SJCRH30 (cell line): ENCODE measurements at regions not wholly inside any gene's neighbourhood (a gene's known extent, or its start where the extent isn't known, plus 50 kb on each side); places are given as distances from the start of the nearest gene placed in this dataset.

ENCODE experiments used
- DNase-seq, 2 experiments: peaks; one replicate each; pipeline ENCODE4 v3.0.0-alpha.2; 2015 to 2020
- H3K27ac ChIP-seq: fragments of 250-450 bp; sonication (Bioruptor Pico); 2 replicates; pipeline ENCODE4 v1.5.1; 2020; ENCODE audit warnings: mild to moderate bottlenecking, moderate library complexity
- H3K27me3 ChIP-seq: fragments of 250-450 bp; sonication (Bioruptor Pico); 2 replicates; pipeline ENCODE4 v1.5.1; 2020; ENCODE audit warnings: mild to moderate bottlenecking, moderate library complexity
- H3K36me3 ChIP-seq: fragments of 250-450 bp; sonication (Bioruptor Pico); 2 replicates; pipeline ENCODE4 v1.5.1; 2020; ENCODE audit warnings: mild to moderate bottlenecking, moderate library complexity
- H3K4me1 ChIP-seq: fragments of 250-450 bp; sonication (Bioruptor Pico); 2 replicates; pipeline ENCODE4 v1.5.1; 2020; ENCODE audit warnings: mild to moderate bottlenecking, moderate library complexity
- H3K4me3 ChIP-seq: fragments of 250-450 bp; sonication (Bioruptor Pico); 2 replicates; pipeline ENCODE4 v1.5.1; 2020; ENCODE audit warnings: mild to moderate bottlenecking, moderate library complexity
- H3K9me3 ChIP-seq: fragments of 250-450 bp; sonication (Bioruptor Pico); replicated peaks from 2 replicates; pipeline ENCODE4 v1.5.1; 2020; ENCODE audit warnings: mild to moderate bottlenecking, moderate library complexity

DNA sequence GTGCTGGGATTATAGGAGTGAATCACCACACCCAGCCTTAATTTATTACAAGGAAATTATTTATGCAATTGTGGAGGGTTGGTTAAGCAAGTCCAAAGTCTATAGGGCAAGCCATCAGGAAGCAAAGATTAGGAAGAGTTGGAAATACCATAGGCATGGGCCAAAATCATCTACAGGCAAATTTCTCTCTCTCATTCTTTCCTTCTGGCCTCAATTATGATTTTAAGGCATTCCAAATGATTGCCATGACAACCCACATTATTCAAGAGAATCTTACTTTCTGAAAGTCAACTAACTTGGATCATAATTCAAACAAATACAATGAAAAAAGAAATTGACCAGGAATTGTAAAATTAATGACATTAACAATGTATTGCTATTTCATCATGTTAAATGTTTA, 400.8 kb downstream of the GPM6A start:
- H3K36me3 ChIP-seq = no peaks in the 10 kb centered on the region
- H3K9me3 ChIP-seq = no peaks in the 10 kb centered on the region
- no peak overlapping the region for H3K4me3 ChIP-seq
- no peaks in the 10 kb centered on the region for H3K27me3 ChIP-seq
- H3K4me1 ChIP-seq = no peaks in the 10 kb centered on the region
- DNase-seq = no peak
- H3K27ac ChIP-seq = no peak overlapping the region

DNA sequence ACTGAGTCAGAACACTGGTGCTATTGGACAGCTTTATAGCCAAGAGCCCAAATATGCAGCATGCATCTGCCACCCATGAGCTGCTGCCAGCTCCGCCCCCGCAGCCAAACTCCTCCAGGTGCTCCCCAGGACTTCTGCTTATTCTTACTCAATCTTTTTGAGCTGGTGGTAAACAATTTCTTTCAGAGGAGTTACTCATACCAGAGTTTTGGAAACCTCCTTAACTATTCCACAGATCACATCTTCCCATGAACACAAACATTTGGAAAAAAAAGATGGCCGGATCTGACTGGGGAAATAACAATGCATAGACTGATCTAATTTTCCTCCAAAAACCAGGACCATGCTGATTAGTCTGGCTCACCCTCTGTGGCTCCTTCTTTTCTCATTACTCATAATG, 399.9 kb downstream of the GPM6A start:
- no peak for DNase-seq
- no peaks in the 10 kb centered on the region for H3K36me3 ChIP-seq
- H3K4me3 ChIP-seq = no peak overlapping the region
- H3K27me3 ChIP-seq = no peaks in the 10 kb centered on the region
- no peaks in the 10 kb centered on the region for H3K9me3 ChIP-seq
- no peaks in the 10 kb centered on the region for H3K4me1 ChIP-seq
- H3K27ac ChIP-seq = no peak overlapping the region

DNA sequence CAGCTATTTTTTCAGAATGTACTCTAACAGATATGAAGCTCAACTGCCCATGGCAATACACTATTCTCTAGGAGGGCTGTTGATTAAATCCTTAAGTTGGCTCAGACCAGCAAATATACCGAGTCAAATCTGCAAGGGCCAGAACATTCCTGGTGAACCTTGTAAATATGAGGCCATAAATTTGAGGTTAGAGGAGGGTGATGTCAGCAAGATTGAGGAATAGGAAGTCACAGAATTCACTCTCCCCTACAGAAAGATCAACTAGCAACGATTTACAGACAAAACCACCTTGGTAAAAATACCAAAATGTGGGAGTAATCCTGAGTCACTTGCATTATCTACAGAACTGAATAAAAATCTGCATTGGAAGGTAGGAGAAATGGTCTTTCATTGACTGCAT, 399.3 kb downstream of the GPM6A start:
- DNase-seq = no peak
- no peak overlapping the region for H3K27ac ChIP-seq

GRCh38 chr4:175413561-175413960, 398.5 kb downstream of the GPM6A start:
- Histone ChIP-seq H3K36me3 (no peaks in the 10 kb centered on the region), H3K27me3 (no peaks in the 10 kb centered on the region), H3K27ac (no peak overlapping the region), H3K9me3 (no peaks in the 10 kb centered on the region), H3K4me3 (no peak overlapping the region), H3K4me1 (no peaks in the 10 kb centered on the region)
- DNase-seq = peak in 1 of 2 experiments; percentile 1

More for the DNA sequence above, 399.3 kb downstream of the GPM6A start:
- H3K27me3 ChIP-seq = no peaks in the 10 kb centered on the region
- H3K36me3 ChIP-seq = no peaks in the 10 kb centered on the region
- no peaks in the 10 kb centered on the region for H3K9me3 ChIP-seq
- no peaks in the 10 kb centered on the region for H3K4me1 ChIP-seq
- H3K4me3 ChIP-seq = no peak overlapping the region

DNA sequence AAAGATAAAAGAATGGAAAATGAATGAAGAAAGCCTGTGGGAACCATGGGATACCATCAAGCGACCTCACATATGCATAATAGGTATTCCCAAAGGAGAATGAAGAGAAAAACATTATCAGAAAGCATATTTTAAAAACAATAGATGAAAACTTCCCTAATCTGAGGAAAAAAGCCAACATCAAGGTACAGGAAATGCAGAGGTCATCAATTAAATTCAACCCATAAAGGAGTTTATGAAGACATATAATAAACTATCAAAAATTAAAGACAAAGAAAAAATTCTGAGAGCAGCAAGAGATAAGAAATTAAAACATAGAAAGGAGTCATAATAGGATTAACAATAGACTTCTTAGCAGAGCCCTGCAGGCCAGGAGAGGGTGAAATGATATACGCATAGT, 397.5 kb downstream of the GPM6A start:
- DNase-seq = no peak
- no peaks in the 10 kb centered on the region for H3K9me3 ChIP-seq
- H3K27ac ChIP-seq = no peak overlapping the region
- H3K27me3 ChIP-seq = no peaks in the 10 kb centered on the region
- H3K4me1 ChIP-seq = no peaks in the 10 kb centered on the region
- H3K4me3 ChIP-seq = no peak overlapping the region
- H3K36me3 ChIP-seq = no peaks in the 10 kb centered on the region

DNA sequence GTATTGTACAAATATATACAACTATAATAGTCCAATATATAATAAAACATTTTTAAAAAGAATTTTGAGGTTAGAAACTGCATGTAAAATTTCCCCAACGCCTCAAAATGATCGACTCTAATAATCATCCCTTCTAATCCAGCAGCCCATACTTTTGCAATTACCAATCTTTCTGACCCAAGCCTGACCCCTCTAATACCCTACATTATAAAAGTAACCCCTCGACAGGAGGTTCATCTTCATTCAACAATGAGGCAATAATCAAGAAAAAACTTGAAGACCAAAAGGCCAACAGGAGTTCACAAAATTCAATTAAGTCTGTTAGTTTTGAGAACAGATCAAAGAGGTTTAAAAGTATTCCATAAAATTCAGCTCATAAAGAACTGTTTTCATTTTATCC, 393.5 kb downstream of the GPM6A start:
- H3K27ac ChIP-seq = no peak overlapping the region
- H3K4me3 ChIP-seq = no peak overlapping the region
- H3K27me3 ChIP-seq = no peaks in the 10 kb centered on the region
- no peaks in the 10 kb centered on the region for H3K36me3 ChIP-seq
- no peaks in the 10 kb centered on the region for H3K4me1 ChIP-seq
- DNase-seq = no peak
- H3K9me3 ChIP-seq = no peaks in the 10 kb centered on the region

DNA sequence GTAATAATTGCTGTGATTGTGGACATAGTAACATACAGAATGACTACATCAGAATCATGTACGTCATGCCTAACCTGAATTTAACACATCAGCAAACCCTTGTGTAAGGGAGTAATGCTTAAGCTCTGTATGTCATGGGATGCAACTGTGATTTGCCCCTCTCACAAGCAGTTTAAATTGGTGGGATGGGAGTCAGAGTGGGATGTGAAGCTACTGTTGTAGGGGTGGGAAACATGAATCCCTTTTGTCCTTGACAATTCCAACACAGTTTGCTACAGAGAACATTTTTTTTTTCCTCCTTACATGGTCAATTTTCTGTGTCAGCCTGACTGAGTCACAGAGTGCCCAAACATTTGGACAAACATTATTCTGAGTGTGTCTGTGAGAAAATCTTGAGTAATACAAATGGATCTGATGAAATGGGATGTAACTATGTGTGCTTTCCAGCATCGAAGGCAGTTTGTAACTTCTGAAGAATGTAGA, 392.8 kb downstream of the GPM6A start:
- H3K9me3 ChIP-seq = no peaks in the 10 kb centered on the region
- DNase-seq = no peak
- no peak overlapping the region for H3K4me3 ChIP-seq
- no peaks in the 10 kb centered on the region for H3K27me3 ChIP-seq
- no peak overlapping the region for H3K27ac ChIP-seq
- no peaks in the 10 kb centered on the region for H3K36me3 ChIP-seq
- no peaks in the 10 kb centered on the region for H3K4me1 ChIP-seq

DNA sequence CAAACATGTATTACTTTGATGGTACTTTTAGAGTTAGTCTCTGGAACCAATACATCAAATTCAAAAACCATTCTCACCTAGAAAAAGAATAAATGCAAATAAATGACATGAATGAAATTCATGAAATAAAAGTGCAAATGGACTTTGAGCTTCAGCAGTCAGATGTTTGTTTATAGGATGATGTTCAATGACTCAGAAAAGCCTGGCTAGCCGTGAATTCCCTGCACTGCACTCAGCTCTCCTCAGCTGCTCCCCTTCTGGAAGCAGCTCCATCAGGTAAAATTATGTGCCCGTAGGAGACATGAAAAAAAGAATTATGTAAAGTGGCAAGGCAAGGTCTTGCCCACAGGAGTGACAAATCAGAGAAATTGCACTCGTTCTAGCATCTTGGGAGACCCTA, 390.6 kb downstream of the GPM6A start:
- Histone ChIP-seq H3K9me3 (no peaks in the 10 kb centered on the region), H3K27me3 (no peaks in the 10 kb centered on the region), H3K4me1 (no peaks in the 10 kb centered on the region), H3K36me3 (no peaks in the 10 kb centered on the region), H3K4me3 (no peak overlapping the region), H3K27ac (no peak overlapping the region)
- DNase-seq = no peak

DNA sequence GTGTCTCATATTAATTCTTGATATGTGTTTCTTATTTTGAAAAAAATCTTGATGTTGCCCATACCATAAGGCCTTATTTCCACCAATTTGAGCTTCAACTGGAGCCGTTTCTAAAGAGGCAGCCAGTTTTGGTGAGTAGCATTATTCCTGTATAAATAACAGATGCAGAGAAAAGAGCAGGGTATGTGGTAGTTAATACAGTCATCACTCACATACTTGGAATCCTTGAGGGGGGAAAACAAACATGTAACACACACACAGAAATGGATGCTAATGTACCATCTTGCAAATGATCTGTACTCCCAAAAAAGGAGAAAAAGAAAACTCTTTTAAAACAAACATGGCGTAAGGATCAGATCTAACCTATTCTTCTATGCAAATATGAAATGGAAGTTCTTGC, 389.7 kb downstream of the GPM6A start:
- no peaks in the 10 kb centered on the region for H3K9me3 ChIP-seq
- no peaks in the 10 kb centered on the region for H3K36me3 ChIP-seq
- no peak overlapping the region for H3K4me3 ChIP-seq
- H3K4me1 ChIP-seq = no peaks in the 10 kb centered on the region
- H3K27me3 ChIP-seq = no peaks in the 10 kb centered on the region
- DNase-seq = no peak
- H3K27ac ChIP-seq = no peak overlapping the region

DNA sequence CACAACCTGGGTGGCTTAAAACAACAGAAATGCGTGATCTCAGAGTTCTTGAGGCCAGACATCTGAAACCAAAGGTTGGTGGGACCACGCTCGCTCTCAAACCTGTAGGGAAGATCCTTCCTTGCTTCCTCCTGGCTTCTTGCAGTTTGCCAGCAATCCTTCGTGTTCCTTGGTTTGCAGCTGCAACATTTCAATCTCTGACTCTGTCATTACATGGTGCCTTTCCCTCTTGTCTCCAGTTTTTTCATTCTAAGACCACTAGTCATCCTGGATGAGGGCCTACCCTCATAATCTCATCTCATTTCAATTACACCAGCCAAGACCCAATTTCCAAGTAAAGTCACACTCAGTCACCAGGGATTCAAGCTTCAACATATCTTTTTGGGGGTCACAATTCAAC, 388.0 kb downstream of the GPM6A start:
- Histone ChIP-seq H3K36me3 (no peaks in the 10 kb centered on the region), H3K4me3 (no peak overlapping the region), H3K9me3 (no peaks in the 10 kb centered on the region), H3K4me1 (no peaks in the 10 kb centered on the region), H3K27ac (no peak overlapping the region), H3K27me3 (no peaks in the 10 kb centered on the region)
- DNase-seq = no peak

- DNase-seq = no peak
- Histone ChIP-seq H3K36me3 (no peaks in the 10 kb centered on the region), H3K4me3 (no peak overlapping the region), H3K4me1 (no peaks in the 10 kb centered on the region), H3K27me3 (no peaks in the 10 kb centered on the region), H3K9me3 (no peaks in the 10 kb centered on the region), H3K27ac (no peak overlapping the region)
Observed at GRCh38 chr4:175427751-175428150, 384.3 kb downstream of the GPM6A start.

- Histone ChIP-seq H3K4me1 (no peaks in the 10 kb centered on the region), H3K27ac (no peak overlapping the region), H3K4me3 (no peak overlapping the region), H3K27me3 (no peaks in the 10 kb centered on the region), H3K9me3 (no peaks in the 10 kb centered on the region), H3K36me3 (no peaks in the 10 kb centered on the region)
- DNase-seq = no peak
Observed at GRCh38 chr4:175431694-175432093, 380.4 kb downstream of the GPM6A start.

- H3K36me3 ChIP-seq = no peaks in the 10 kb centered on the region
- H3K9me3 ChIP-seq = no peaks in the 10 kb centered on the region
- H3K27me3 ChIP-seq = no peaks in the 10 kb centered on the region
- no peak overlapping the region for H3K27ac ChIP-seq
- no peaks in the 10 kb centered on the region for H3K4me1 ChIP-seq
- H3K4me3 ChIP-seq = no peak overlapping the region
- peak; percentile 86 to 91 for DNase-seq
Observed at GRCh38 chr4:175435381-175435783, 376.7 kb downstream of the GPM6A start.

DNA sequence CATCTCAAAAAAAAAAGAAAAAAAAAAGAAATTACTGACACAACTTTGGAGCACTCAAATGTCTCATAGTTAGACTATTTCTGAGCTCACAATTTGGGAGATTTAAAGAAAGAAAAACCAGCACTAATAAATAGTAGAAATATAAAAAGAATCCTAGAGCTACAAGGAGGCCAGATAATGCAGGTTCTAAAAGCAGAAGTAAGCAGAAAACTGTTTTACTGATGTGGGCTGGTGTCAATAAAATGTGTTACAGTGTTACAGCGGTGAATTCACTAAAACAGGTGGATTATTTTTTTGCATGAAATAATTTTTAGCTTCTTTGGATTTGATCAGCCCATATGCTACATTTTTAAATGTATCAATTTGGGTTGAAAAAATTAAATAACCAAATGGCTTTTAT, 375.9 kb downstream of the GPM6A start:
- Histone ChIP-seq H3K4me1 (no peaks in the 10 kb centered on the region), H3K27me3 (no peaks in the 10 kb centered on the region), H3K27ac (no peak overlapping the region; the same call in 1 of the 2 replicates), H3K36me3 (no peaks in the 10 kb centered on the region), H3K9me3 (no peaks in the 10 kb centered on the region), H3K4me3 (no peak overlapping the region)
- DNase-seq = no peak

- H3K36me3 ChIP-seq = no peaks in the 10 kb centered on the region
- no peak overlapping the region for H3K27ac ChIP-seq
- H3K4me1 ChIP-seq = no peaks in the 10 kb centered on the region
- no peaks in the 10 kb centered on the region for H3K27me3 ChIP-seq
- no peak overlapping the region for H3K4me3 ChIP-seq
- DNase-seq = no peak
- no peaks in the 10 kb centered on the region for H3K9me3 ChIP-seq
Observed at GRCh38 chr4:175440786-175441185, 371.3 kb downstream of the GPM6A start.

DNA sequence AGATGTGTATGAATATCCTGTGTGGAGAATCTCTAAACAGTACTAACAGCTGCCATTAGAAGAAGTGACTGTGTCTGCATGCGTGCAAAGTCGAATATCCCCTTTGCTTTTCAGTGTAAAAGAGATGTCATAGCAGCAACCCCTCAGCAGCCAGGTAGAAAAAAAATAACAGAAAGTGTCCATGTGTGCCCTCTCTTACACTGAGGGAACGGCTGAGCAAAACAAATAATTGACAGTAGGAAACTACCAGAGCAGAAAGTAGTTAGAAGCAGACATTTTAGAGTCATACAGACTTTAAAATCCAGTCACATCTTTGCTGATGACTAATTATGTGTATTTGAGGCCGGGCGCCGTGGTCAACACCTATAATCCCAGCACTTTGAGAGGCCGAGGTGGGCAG, 370.8 kb downstream of the GPM6A start:
- H3K9me3 ChIP-seq = no peaks in the 10 kb centered on the region
- H3K27ac ChIP-seq = no peak overlapping the region
- no peaks in the 10 kb centered on the region for H3K27me3 ChIP-seq
- no peak for DNase-seq
- no peaks in the 10 kb centered on the region for H3K4me1 ChIP-seq
- H3K4me3 ChIP-seq = no peak overlapping the region
- H3K36me3 ChIP-seq = no peaks in the 10 kb centered on the region

DNA sequence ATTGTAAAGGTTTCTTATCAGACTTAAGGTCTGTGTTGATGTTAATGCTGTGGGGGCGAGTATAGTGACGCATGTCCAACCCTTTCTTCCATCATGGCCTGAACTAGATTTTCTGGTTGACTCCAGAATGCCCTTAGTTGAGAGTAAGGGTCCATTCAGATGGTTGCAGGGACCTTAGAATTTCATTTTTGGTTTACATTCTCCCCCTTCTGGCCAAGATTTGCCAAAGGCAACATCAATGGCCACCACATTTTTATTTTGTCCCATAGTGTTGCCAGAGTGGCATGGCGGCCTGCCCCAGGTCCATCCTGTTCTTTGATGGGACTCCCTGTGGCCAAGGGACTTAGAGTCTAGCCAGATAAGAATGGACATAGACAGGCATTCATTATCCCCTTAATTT, 368.5 kb downstream of the GPM6A start:
- no peak for DNase-seq
- Histone ChIP-seq H3K9me3 (no peaks in the 10 kb centered on the region), H3K4me1 (no peaks in the 10 kb centered on the region), H3K27ac (no peak overlapping the region), H3K36me3 (no peaks in the 10 kb centered on the region), H3K4me3 (no peak overlapping the region), H3K27me3 (no peaks in the 10 kb centered on the region)
